ENCODE measurements at regions not wholly inside any gene's neighbourhood (a gene's known extent, or its start where the extent isn't known, plus 50 kb on each side); places are given as distances from the start of the nearest gene placed in this dataset.
A peak's percentile ranks its signal among the peaks of the same experiment; 100 is the strongest.

DNA sequence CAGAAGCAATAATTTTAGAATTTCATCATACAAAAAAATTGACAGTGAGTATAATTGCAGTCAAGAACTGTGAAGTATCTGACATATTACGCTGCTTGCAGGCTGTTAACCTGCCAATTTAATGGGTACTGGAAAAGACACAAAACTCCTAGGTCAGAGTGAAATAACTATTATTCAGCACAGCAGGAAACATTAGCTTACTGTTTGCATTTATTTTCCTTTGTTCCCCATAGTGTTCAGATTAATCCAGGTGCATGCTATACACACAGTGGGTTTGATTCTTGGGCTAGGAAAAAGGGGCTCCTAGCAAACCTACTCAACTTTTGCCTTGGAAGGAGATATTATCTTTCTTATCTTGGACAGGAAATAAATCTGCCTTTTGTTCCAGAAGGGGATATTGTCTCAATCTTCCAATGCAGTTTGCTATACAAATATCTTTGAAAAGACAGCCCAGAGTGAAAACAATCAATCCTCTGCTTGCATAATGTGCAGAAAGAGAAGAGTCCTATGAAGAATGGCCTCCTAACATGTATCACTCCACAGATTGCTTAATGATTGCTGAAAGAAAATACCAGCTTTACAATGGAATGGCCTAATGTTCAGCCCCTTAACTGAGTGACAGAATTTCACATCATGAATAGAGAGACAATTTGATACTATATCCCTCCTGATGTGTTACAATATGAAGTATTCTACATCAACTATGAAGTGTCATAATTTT, 443.4 kb downstream of the TBC1D4 start:
- ATAC-seq (ENCODE audit: low read depth in 2 of 2) = no peak
- Histone ChIP-seq H3K36me3 (ENCODE audit: control insufficient read depth, insufficient read depth, low read length) (no peaks in the 10 kb centered on the region), H3K4me1 (ENCODE audit: control insufficient read depth, insufficient read depth, low read length, poor library complexity, severe bottlenecking) (no peaks in the 10 kb centered on the region), H3K27me3 (ENCODE audit: control insufficient read depth, insufficient read depth, low read length) (no peaks in the 10 kb centered on the region), H3K4me3 (ENCODE audit: low read depth, low read length) (no peak overlapping the region), H3K9me3 (ENCODE audit: control insufficient read depth in 2 of 2, low read length in 2 of 2) (peaks cover 0 to 2% of the 10 kb centered on the region in 2 experiments), H3K27ac (ENCODE audit: insufficient read depth, low read length, poor library complexity, severe bottlenecking) (no peak overlapping the region)
- peaks cover 2 to 25% (median 3%) of the 10 kb centered on the region in 7 donors for H3K9me3 Mint-ChIP-seq
- H3K4me3 Mint-ChIP-seq = no peak overlapping the region
- no peaks in the 10 kb centered on the region for H3K4me1 Mint-ChIP-seq
- DNase-seq = no peak
- H3K36me3 Mint-ChIP-seq = no peaks in the 10 kb centered on the region
- H3K27ac Mint-ChIP-seq = no peak overlapping the region
- H3K27me3 Mint-ChIP-seq = peaks cover 4% of the 10 kb centered on the region

DNA sequence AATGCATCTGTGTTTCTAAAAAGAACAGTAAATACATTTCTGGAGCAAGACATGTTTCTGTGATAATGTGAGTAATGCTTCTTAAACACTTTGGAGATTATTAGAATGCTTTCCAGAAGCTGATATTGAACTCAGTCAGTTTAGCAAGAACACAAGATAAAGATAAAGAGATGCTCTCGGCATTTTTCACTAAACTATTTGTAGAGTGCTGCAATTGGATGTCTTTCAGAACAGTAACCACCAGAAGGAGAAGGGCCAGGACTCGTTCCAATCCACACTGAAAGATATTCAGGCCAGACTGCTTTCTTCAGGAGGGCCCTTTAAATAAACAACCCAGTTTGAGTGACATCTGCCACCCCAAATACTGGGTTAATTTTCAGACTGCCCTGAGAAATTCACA, 456.0 kb downstream of the TBC1D4 start:
- Mint-ChIP-seq H3K4me1 (no peaks in the 10 kb centered on the region), H3K36me3 (no peaks in the 10 kb centered on the region), H3K9me3 (peaks cover 0 to 6% (median 2%) of the 10 kb centered on the region in 7 donors), H3K27me3 (no peaks in the 10 kb centered on the region), H3K27ac (no peak overlapping the region), H3K4me3 (no peak overlapping the region)
- Histone ChIP-seq H3K9me3 (ENCODE audit: control insufficient read depth in 2 of 2, low read length in 2 of 2) (no peaks in the 10 kb centered on the region), H3K36me3 (ENCODE audit: control insufficient read depth, insufficient read depth, low read length) (no peaks in the 10 kb centered on the region), H3K27ac (ENCODE audit: insufficient read depth, low read length, poor library complexity, severe bottlenecking) (no peak overlapping the region), H3K27me3 (ENCODE audit: control insufficient read depth, insufficient read depth, low read length) (no peaks in the 10 kb centered on the region), H3K4me3 (ENCODE audit: low read depth, low read length) (no peak overlapping the region), H3K4me1 (ENCODE audit: control insufficient read depth, insufficient read depth, low read length, poor library complexity, severe bottlenecking) (no peaks in the 10 kb centered on the region)
- DNase-seq (no peak), ATAC-seq (ENCODE audit: low read depth in 2 of 2) (no peak)

DNA sequence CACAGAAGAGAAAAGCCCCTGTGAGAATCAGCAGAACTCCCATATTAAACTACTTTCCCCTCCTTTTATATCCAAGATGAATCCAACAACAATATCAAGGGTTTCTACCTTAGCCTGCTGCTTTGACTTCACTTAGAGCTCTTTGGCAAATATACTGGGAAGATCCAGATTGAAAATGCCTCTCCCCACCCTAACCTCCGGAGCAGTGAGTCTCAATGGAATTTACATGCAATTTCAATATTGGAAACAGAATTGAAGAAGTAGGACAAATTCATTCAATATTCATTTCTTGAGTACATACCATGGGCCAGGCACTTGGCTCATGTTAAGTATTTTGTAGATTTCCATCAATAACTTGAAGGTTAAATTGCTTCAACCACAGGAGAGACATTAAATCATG, 457.4 kb downstream of the TBC1D4 start:
- no peaks in the 10 kb centered on the region for H3K9me3 ChIP-seq (ENCODE audit: control insufficient read depth in 2 of 2, low read length in 2 of 2)

DNA sequence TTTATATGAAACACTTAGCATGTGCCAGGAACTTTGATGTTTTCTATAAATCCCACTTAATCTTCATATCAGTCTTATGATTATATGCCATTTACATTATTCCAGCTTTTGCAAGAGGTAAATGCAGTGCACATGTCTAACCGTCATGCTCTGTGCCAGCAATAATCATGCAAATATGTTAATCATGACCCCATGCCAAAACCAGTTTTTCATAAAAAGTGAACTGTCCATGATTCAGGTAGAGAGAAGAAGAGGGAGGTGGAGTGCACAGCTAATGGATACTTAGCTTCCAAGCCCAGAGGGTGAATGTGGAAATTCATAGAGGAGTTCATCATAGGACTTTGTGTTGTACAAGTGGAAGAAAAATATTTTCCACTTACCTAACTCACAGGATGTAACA, 458.4 kb downstream of the TBC1D4 start:
- Histone ChIP-seq H3K9me3 (ENCODE audit: control insufficient read depth in 2 of 2, low read length in 2 of 2) (no peaks in the 10 kb centered on the region), H3K4me3 (ENCODE audit: low read depth, low read length) (no peak overlapping the region), H3K36me3 (ENCODE audit: control insufficient read depth, insufficient read depth, low read length) (no peaks in the 10 kb centered on the region), H3K27me3 (ENCODE audit: control insufficient read depth, insufficient read depth, low read length) (no peaks in the 10 kb centered on the region), H3K4me1 (ENCODE audit: control insufficient read depth, insufficient read depth, low read length, poor library complexity, severe bottlenecking) (no peaks in the 10 kb centered on the region), H3K27ac (ENCODE audit: insufficient read depth, low read length, poor library complexity, severe bottlenecking) (no peak overlapping the region)
- Mint-ChIP-seq H3K4me1 (no peaks in the 10 kb centered on the region), H3K9me3 (peaks cover 0 to 6% (median 2%) of the 10 kb centered on the region in 7 donors), H3K4me3 (no peak overlapping the region), H3K27me3 (peaks cover 3% of the 10 kb centered on the region), H3K36me3 (no peaks in the 10 kb centered on the region), H3K27ac (no peak overlapping the region)
- no peak for ATAC-seq (ENCODE audit: low read depth in 2 of 2)
- DNase-seq = no peak

More for the DNA sequence above, 457.4 kb downstream of the TBC1D4 start:
- ATAC-seq (ENCODE audit: low read depth in 2 of 2) = no peak
- no peaks in the 10 kb centered on the region for H3K4me1 Mint-ChIP-seq
- peaks cover 0 to 6% (median 2%) of the 10 kb centered on the region in 7 donors for H3K9me3 Mint-ChIP-seq
- DNase-seq = no peak
- H3K36me3 Mint-ChIP-seq = no peaks in the 10 kb centered on the region
- H3K27ac Mint-ChIP-seq = no peak overlapping the region
- H3K4me3 Mint-ChIP-seq = no peak overlapping the region
- Histone ChIP-seq H3K27ac (ENCODE audit: insufficient read depth, low read length, poor library complexity, severe bottlenecking) (no peak overlapping the region), H3K27me3 (ENCODE audit: control insufficient read depth, insufficient read depth, low read length) (no peaks in the 10 kb centered on the region), H3K4me1 (ENCODE audit: control insufficient read depth, insufficient read depth, low read length, poor library complexity, severe bottlenecking) (no peaks in the 10 kb centered on the region), H3K36me3 (ENCODE audit: control insufficient read depth, insufficient read depth, low read length) (no peaks in the 10 kb centered on the region), H3K4me3 (ENCODE audit: low read depth, low read length) (no peak overlapping the region)
- no peaks in the 10 kb centered on the region for H3K27me3 Mint-ChIP-seq

DNA sequence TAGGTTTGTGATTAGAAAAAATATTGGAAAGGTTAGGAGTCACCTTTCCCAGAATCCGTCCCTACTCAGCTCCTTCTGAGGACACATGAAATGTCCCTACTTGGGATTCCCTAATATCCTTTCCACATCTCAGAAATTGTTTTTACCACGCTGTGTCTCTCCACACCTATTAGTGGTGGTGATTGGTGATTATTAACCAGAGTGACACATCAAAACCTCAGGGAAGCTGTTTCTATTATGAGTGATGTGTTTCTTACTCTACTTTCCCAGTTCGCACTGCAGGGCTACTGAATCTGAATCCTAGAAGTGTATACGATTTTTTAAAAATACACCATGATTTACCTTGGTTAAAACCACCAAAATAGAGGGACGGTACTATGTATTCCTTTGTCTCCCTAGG, 460.8 kb downstream of the TBC1D4 start:
- no peak overlapping the region for H3K4me3 Mint-ChIP-seq
- no peaks in the 10 kb centered on the region for H3K36me3 ChIP-seq (ENCODE audit: control insufficient read depth, insufficient read depth, low read length)
- H3K4me3 ChIP-seq (ENCODE audit: low read depth, low read length) = no peak overlapping the region
- H3K27ac Mint-ChIP-seq = no peak overlapping the region
- peaks cover 0 to 5% (median 3%) of the 10 kb centered on the region in 7 donors for H3K9me3 Mint-ChIP-seq
- no peaks in the 10 kb centered on the region for H3K4me1 Mint-ChIP-seq
- no peaks in the 10 kb centered on the region for H3K4me1 ChIP-seq (ENCODE audit: control insufficient read depth, insufficient read depth, low read length, poor library complexity, severe bottlenecking)
- peaks cover 6% of the 10 kb centered on the region for H3K27me3 Mint-ChIP-seq
- no peak overlapping the region for H3K27ac ChIP-seq (ENCODE audit: insufficient read depth, low read length, poor library complexity, severe bottlenecking)
- no peaks in the 10 kb centered on the region for H3K9me3 ChIP-seq (ENCODE audit: control insufficient read depth in 2 of 2, low read length in 2 of 2)
- H3K36me3 Mint-ChIP-seq = no peaks in the 10 kb centered on the region
- ATAC-seq (ENCODE audit: low read depth in 2 of 2) (no peak), DNase-seq (no peak)
- no peaks in the 10 kb centered on the region for H3K27me3 ChIP-seq (ENCODE audit: control insufficient read depth, insufficient read depth, low read length)

DNA sequence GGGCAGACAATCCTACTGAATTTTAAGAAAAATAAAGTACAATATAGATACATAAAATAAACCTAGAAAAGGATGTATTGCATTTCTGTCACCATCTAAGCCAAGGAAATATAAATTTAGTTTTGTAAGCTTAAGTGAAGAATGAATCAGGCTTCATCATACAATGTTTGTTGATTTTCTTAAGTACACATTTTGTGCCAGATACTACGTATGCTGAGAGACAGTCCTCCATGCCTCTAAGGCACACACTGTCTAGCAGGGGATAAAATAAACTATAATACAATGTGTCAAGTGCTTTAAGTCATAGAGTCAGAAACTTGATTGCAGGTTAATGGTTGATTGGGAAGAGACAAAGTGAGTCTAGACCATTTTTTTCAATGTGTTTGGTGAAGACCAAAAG, 465.7 kb downstream of the TBC1D4 start:
- Mint-ChIP-seq H3K4me3 (no peak overlapping the region), H3K27ac (no peak overlapping the region), H3K9me3 (peaks cover 0 to 5% (median 3%) of the 10 kb centered on the region in 7 donors), H3K4me1 (no peaks in the 10 kb centered on the region), H3K36me3 (no peaks in the 10 kb centered on the region), H3K27me3 (peaks cover 6% of the 10 kb centered on the region)
- Histone ChIP-seq H3K4me3 (ENCODE audit: low read depth, low read length) (no peak overlapping the region), H3K36me3 (ENCODE audit: control insufficient read depth, insufficient read depth, low read length) (no peaks in the 10 kb centered on the region), H3K27me3 (ENCODE audit: control insufficient read depth, insufficient read depth, low read length) (peaks cover 2% of the 10 kb centered on the region), H3K27ac (ENCODE audit: insufficient read depth, low read length, poor library complexity, severe bottlenecking) (no peak overlapping the region), H3K4me1 (ENCODE audit: control insufficient read depth, insufficient read depth, low read length, poor library complexity, severe bottlenecking) (no peaks in the 10 kb centered on the region), H3K9me3 (ENCODE audit: control insufficient read depth in 2 of 2, low read length in 2 of 2) (no peaks in the 10 kb centered on the region)
- ATAC-seq (ENCODE audit: low read depth in 2 of 2) = no peak
- no peak for DNase-seq

DNA sequence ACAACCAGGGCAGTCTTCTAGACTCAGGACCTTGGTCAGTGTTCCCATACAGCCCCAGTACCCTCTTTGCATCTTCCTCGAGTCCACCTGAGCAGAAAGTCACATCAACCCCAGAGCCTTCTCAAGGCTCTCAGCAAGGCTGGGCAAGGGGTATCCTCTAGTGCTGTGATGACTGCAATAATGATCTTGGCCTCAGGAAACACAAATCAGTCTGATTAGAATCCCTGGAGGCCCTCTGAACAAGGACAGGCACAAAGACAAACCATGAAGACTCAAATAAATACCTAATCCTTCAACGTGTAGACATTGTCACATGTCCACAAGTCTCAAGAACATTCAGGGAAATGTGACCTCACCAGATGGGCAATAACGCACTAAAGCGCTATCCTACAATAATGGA, 468.2 kb downstream of the TBC1D4 start:
- no peaks in the 10 kb centered on the region for H3K4me1 Mint-ChIP-seq
- no peak for DNase-seq
- peaks cover 5% of the 10 kb centered on the region for H3K27me3 Mint-ChIP-seq
- Histone ChIP-seq H3K27me3 (ENCODE audit: control insufficient read depth, insufficient read depth, low read length) (peaks cover 2% of the 10 kb centered on the region), H3K36me3 (ENCODE audit: control insufficient read depth, insufficient read depth, low read length) (no peaks in the 10 kb centered on the region), H3K4me3 (ENCODE audit: low read depth, low read length) (no peak overlapping the region), H3K27ac (ENCODE audit: insufficient read depth, low read length, poor library complexity, severe bottlenecking) (no peak overlapping the region), H3K4me1 (ENCODE audit: control insufficient read depth, insufficient read depth, low read length, poor library complexity, severe bottlenecking) (no peaks in the 10 kb centered on the region), H3K9me3 (ENCODE audit: control insufficient read depth in 2 of 2, low read length in 2 of 2) (no peaks in the 10 kb centered on the region)
- H3K36me3 Mint-ChIP-seq = no peaks in the 10 kb centered on the region
- no peak overlapping the region for H3K4me3 Mint-ChIP-seq
- no peak for ATAC-seq (ENCODE audit: low read depth in 2 of 2)
- H3K27ac Mint-ChIP-seq = no peak overlapping the region
- H3K9me3 Mint-ChIP-seq = peaks cover 0 to 5% (median 2%) of the 10 kb centered on the region in 7 donors

DNA sequence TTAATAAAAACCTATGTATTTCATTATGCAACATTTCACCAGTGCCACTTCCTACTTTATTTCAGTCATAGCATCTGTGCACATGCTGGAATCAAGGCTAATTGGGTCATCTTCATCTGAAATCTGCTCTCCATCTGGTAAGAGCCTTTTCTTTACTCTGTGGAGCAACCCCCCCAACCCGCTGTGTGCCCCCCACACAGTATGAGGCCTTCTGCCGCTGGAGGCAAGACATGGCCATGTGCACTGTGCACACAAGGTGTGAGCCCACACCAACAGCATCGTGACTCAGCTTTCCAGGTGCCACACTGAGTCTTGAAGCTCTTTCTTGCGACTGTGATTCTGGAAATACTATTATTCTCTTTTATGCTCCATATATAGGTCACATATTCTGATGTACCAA, 471.0 kb downstream of the TBC1D4 start:
- H3K4me1 Mint-ChIP-seq = no peaks in the 10 kb centered on the region
- H3K4me3 Mint-ChIP-seq = no peak overlapping the region

More for the DNA sequence above, 471.0 kb downstream of the TBC1D4 start:
- DNase-seq = no peak
- Histone ChIP-seq H3K4me3 (ENCODE audit: low read depth, low read length) (no peak overlapping the region), H3K27me3 (ENCODE audit: control insufficient read depth, insufficient read depth, low read length) (peaks cover 2% of the 10 kb centered on the region), H3K36me3 (ENCODE audit: control insufficient read depth, insufficient read depth, low read length) (no peaks in the 10 kb centered on the region), H3K9me3 (ENCODE audit: control insufficient read depth in 2 of 2, low read length in 2 of 2) (no peaks in the 10 kb centered on the region), H3K4me1 (ENCODE audit: control insufficient read depth, insufficient read depth, low read length, poor library complexity, severe bottlenecking) (no peaks in the 10 kb centered on the region), H3K27ac (ENCODE audit: insufficient read depth, low read length, poor library complexity, severe bottlenecking) (no peak overlapping the region)
- ATAC-seq (ENCODE audit: low read depth in 2 of 2) = peak in 1 of 2 donors; percentile 28
- no peaks in the 10 kb centered on the region for H3K36me3 Mint-ChIP-seq
- H3K27ac Mint-ChIP-seq = no peak overlapping the region
- peaks cover 0 to 1% (median 0%) of the 10 kb centered on the region in 7 donors for H3K9me3 Mint-ChIP-seq
- peaks cover 6% of the 10 kb centered on the region for H3K27me3 Mint-ChIP-seq
